Fibroblast of peridontal ligament (primary cell): ENCODE measurements at regions not wholly inside any gene's neighbourhood (a gene's known extent, or its start where the extent isn't known, plus 50 kb on each side); places are given as distances from the start of the nearest gene placed in this dataset.
A peak's percentile ranks its signal among the peaks of the same experiment; 100 is the strongest.

Experiments
- DNase-seq: peaks from one replicate; pipeline ENCODE4 v3.0.0-alpha.2; 2010; ENCODE audit errors: extremely low read depth

DNA sequence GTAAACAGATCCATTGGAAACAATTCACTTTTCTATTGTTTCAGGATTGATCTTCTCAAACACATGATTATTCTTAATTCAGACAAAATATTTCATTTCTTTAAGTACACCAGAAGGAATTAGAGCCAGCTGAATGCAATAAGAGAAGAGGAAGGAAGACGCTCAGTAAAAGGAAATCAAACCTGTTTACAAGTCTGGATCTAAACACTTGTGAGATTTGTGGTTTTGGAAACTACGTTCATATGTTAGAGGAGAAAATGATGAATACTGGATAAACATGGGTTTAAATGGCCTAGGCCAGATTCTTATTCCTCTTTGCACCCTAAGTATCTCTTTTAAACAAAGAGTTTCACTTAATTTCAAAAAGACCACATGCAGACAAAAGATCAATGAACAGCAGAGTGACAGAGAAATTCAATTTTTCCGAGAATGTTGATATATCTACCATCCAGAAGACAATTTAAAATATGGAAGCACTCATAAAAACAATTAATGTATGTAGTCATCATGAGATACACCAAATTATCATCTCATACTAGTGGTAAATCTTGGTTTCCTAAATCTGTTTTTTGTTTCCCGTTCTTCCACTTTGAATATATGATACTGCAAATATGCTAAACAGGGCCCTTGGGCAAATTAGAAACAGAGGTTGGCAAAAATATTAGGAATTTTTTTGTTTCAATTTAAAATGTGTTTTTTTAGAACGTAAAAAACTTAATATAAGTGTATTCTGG lies 703.5 kb upstream of the CITED2 start:
- peak; percentile 85 for DNase-seq

DNA sequence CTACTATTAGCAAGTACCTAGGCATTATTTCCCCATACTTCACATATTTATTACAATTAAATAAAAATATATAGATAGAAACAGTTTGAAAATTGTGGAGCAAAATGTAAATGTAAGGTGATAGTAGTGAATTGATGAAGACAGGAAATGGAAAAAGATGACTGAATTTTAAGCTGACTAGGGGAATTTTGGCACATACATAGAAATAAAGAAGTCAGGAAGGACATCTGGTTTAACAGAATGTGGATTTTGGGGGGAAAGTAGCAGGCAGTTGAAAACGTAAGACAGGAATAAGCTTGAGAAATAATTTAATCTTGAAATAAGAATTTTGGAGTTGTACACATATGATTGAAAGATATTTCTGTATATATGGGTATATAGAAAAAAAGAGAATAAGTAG lies 701.7 kb upstream of the CITED2 start:
- DNase-seq, result no peak

- peak; percentile 64 for DNase-seq
These were observed 699.0 kb upstream of the CITED2 start for GRCh38 chr6:140073456-140073855.

DNA sequence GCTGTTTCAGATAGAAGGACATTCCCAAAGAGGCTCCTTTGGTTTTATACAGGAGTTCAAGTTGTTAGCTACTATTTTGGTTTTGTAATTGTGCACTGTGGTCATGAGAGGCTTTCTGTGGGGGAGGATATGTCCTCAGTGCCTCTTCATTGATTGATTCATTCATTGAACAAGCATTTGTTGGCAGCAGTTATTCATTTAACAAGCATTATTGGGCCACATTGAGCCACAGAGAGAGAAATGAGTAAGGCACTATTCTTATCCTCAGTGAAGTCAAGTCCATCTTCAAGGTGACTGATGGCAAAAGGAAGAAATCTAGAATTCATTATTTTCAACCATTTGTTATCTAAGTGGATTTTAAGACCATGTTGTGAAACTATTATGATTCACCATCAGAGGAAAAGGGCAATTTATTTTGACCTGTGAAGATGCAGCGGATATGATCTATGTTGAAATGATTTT lies 697.2 kb upstream of the CITED2 start:
- DNase-seq, result peak; percentile 74

- DNase-seq, result peak; percentile 92
These were observed 696.5 kb upstream of the CITED2 start for GRCh38 chr6:140070846-140071473.

DNA sequence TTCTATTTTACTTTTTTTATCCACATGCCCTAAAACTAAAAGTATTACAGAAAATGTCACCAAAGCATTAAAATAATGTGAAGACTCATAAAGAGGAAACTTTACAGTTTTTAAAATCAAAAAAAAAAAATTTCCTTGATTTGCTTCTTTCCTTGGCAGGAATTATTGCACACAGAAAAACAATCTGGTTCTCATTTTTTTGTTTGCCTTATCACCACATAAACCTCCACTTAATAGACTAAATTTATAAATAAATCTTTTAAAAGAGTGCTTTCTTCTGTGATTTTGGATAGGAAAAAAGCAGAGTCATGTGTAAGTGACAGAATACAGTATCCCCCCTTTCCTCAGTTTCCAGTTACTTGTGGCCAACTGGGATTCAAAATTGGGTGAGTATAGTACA lies 695.1 kb upstream of the CITED2 start:
- peak; percentile 65 for DNase-seq

GRCh38 chr6:140068801-140069200 lies 694.4 kb upstream of the CITED2 start:
- no peak for DNase-seq

- no peak for DNase-seq
These were observed 689.9 kb upstream of the CITED2 start for GRCh38 chr6:140064366-140064765.

- DNase-seq, result no peak
These were observed 688.6 kb upstream of the CITED2 start for GRCh38 chr6:140063021-140063399.

DNA sequence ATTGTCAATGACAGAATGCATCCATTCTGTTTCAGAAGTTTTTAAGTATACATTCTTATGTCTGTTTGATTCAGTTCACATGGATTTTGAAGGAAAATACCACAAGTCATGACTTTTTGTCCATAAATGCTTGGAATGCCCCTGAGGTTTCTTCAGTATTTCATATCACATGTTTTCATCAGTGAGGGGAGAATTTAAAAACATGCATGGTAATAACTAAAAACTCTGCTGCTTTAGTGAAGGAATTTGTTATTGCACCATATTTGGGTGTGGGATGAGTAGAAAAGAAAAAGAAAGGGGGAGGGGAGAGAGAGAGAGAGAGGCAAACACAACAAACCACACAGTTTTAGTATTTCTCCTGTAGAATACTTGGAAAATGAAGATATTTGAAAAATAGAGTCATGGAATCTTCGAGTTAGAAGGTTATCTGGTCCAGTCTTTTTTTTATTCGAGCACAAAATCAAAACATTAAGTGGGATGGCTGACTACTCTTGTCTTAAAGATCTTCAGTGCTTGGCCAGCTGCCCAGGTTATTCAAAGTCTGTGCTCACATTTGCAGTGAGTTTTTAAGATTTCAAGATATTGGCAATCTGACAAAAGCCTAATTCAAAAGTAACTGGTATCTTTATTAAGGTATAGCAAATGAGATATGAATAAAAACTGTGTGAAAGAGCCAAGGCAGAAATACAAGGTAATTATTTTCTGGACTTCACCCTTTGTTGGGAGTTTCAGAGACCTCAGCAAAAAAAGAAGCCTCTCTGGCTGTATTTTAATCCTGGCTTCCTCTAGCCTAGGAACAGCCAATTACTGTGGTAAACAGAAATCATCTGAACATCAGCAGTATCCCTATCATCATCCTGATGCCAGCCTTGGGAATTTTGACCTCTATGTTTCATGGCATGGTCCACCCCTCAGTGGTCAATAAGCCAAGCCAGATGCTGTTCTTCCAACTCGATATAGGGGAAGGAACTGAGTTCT lies 687.9 kb upstream of the CITED2 start:
- peak; percentile 99 for DNase-seq

GRCh38 chr6:140061110-140062042 lies 686.9 kb upstream of the CITED2 start:
- no peak for DNase-seq

- peak; percentile 55 for DNase-seq
These were observed 685.5 kb upstream of the CITED2 start for GRCh38 chr6:140059947-140060346.

- DNase-seq, result no peak
These were observed 684.4 kb upstream of the CITED2 start for GRCh38 chr6:140058863-140059262.

DNA sequence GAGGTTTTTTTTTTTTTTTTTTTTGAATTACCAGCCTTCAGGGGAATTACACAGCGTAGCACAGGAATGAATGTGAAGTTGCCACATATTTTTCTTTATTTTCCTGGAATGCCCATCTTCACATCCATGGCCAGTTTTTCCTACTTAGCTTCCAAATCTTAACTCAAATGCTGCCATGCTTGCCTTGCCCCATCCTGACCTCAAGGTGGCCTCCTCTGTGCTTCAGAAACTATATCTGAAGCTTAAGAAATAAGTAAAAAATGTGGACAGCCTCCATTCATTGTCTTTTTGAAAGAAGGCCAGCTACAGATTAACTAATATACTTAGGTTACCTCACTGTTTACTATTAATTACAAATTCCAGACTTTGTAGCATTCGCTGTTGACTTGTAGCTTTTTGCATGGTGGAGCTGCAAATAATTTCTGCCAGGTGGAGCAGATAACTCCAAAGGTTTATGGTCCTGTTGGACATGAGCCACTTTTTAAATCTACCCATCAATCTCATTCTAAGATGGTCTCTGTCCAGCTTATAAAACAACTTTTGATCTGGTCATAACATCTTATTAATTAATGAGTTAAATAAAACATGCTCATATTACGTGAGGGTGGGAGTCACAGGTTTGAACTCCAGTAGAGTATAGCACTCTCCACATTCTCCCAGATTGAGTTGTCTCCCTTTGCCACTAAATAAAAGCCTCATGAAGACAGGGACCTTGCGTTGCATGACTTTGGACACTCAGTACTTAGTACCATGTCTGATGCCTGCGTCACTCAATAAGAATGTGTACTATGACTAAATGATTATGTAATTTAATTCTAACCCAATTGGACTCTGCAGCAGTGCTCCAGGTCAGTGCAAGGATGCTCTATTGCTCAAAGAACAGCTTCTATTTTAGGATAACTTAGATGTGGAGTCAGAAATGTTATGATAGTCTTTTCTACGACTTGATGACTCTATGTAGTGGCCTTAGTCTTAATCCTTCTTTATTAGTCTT lies 678.6 kb upstream of the CITED2 start:
- DNase-seq, result peak; percentile 50

DNA sequence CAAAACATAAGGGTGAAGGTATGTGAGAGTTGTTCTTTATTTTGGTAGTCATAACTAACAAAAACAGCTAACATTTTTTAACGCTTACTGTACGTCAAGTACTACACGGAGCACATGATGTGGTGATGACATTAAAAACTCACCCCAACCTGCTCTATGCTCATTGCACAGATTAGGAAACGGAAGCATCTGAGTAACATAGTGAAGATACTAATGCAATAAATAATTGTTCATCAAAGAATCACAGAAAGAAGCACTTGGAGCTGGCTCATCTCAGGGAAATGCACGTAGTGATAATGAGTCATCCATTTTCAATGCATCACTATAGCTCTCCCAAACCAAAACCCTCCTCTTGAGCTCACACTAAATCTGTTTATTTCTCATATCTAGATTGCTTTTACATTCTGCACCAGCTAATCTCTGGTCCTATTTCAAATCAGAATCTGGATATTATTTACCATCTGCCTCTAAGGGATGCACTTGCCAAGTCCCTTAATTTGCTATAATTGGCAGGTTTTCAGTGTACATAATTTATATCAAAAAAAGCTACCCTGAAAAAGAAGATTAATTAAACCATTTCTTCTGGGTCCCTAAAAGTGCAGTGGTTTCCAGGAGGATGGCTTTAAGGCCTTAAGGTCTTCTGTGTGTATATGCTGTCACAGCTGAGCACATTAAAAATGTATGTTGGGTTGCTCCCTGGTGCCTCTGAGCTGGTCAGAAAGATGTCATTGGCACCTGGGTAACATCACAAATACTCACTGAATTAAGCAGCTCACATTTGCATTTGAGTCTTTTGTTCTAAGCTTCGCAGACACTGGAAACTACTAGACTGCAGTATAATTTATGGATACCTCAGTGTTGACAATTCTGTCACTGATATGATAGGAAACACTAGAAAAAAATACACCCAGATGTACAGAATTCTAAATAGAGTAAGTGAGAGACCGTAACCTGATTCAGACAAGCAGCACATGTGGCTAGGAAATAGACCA lies 677.4 kb upstream of the CITED2 start:
- DNase-seq, result peak; percentile 84

GRCh38 chr6:140050101-140050995 lies 675.9 kb upstream of the CITED2 start:
- no peak for DNase-seq

DNA sequence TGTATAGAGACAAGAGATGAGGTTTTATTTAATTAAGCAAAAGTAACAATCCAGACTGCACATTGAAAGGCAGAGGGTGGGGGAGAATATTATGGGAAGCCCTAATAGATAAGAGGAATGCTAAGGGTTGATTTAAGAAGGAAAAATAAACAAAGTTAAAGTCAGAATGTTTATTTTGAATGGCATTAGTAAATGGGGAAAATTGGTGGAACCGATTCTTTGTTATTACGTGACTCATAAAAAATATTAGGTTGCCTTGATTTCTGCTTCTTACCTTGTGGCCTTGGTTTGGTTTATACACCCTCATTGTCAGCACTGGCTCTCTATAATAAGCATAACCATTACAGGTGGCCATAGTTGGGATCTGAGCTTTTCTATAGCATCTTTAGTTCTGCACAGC lies 674.8 kb upstream of the CITED2 start:
- DNase-seq, result no peak
